CD4-positive, alpha-beta T cell treated with Interleukin-10 for 1 hour (primary cell): ENCODE measurements at regions not wholly inside any gene's neighbourhood (a gene's known extent, or its start where the extent isn't known, plus 50 kb on each side); places are given as distances from the start of the nearest gene placed in this dataset.
"Not testable (repeated sequence)": the region's sequence is repeated elsewhere in the genome, so short reads cannot be mapped to it uniquely, and the experiment has no call there.

ENCODE experiments used
- DNase-seq: peaks from one replicate; pipeline ENCODE4 v3.0.0-alpha.2; 2020

GRCh38 chr9:720239-720881 lies 121.1 kb upstream of the DMRT1 start:
- DNase-seq: no peak

GRCh38 chr9:722388-722980 lies 119.0 kb upstream of the DMRT1 start:
- DNase-seq: no peak

GRCh38 chr9:724461-724860 lies 117.0 kb upstream of the DMRT1 start:
- DNase-seq: not testable (repeated sequence)

GRCh38 chr9:726005-726404 lies 115.5 kb upstream of the DMRT1 start:
- no peak for DNase-seq

- no peak for DNase-seq
These were observed 113.7 kb upstream of the DMRT1 start for GRCh38 chr9:727767-728166.

- no peak for DNase-seq
These were observed 113.0 kb upstream of the DMRT1 start for GRCh38 chr9:728535-728934.

- no peak for DNase-seq
These were observed 110.0 kb upstream of the DMRT1 start for GRCh38 chr9:731474-731873.

GRCh38 chr9:734831-735511 lies 106.5 kb upstream of the DMRT1 start:
- DNase-seq: no peak

- DNase-seq: no peak
These were observed 103.9 kb upstream of the DMRT1 start for GRCh38 chr9:737400-738120.

GRCh38 chr9:738209-738915 lies 103.1 kb upstream of the DMRT1 start:
- DNase-seq: no peak

GRCh38 chr9:739362-739761 lies 102.1 kb upstream of the DMRT1 start:
- no peak for DNase-seq

- DNase-seq: no peak
These were observed 101.3 kb upstream of the DMRT1 start for GRCh38 chr9:740221-740620.

GRCh38 chr9:742104-742503 lies 99.4 kb upstream of the DMRT1 start:
- no peak for DNase-seq

- no peak for DNase-seq
These were observed 98.4 kb upstream of the DMRT1 start for GRCh38 chr9:742914-743589.

GRCh38 chr9:744046-744712 lies 97.3 kb upstream of the DMRT1 start:
- DNase-seq: no peak

GRCh38 chr9:744790-745484 lies 96.6 kb upstream of the DMRT1 start:
- no peak for DNase-seq

- DNase-seq: no peak
These were observed 95.6 kb upstream of the DMRT1 start for GRCh38 chr9:745761-746380.

- DNase-seq: no peak
These were observed 94.6 kb upstream of the DMRT1 start for GRCh38 chr9:746661-747434.

- DNase-seq: no peak
These were observed 93.9 kb upstream of the DMRT1 start for GRCh38 chr9:747567-747966.
